ENCODE measurements at regions not wholly inside any gene's neighbourhood (a gene's known extent, or its start where the extent isn't known, plus 50 kb on each side); places are given as distances from the start of the nearest gene placed in this dataset.

- DNase-seq (ENCODE audit: low read depth): no peak
Measured at GRCh38 chr11:104238916-104239315, 75.0 kb upstream of the PDGFD start.

- no peak for DNase-seq (ENCODE audit: low read depth)
Measured at GRCh38 chr11:104225047-104225446, 61.1 kb upstream of the PDGFD start.

DNA sequence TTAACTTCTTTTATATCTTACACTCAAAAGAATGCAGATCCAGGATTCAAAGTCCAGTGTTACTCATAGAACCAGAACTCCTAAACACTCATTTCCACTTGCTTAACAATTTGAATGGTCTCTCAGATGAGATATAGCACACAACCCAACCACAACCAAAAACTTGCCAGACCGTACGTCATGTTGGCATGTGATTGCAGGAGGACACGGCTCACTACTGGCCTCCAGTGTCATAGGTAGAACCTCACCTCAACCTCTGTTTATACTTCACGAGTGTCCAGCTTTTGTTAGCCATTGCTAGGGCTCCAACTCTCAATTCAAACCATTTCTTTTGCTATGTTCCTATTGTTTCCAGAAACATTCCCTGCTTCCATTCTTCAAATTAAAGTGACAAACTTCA is 58.5 kb upstream of the PDGFD start:
- no peak for DNase-seq (ENCODE audit: low read depth)

DNA sequence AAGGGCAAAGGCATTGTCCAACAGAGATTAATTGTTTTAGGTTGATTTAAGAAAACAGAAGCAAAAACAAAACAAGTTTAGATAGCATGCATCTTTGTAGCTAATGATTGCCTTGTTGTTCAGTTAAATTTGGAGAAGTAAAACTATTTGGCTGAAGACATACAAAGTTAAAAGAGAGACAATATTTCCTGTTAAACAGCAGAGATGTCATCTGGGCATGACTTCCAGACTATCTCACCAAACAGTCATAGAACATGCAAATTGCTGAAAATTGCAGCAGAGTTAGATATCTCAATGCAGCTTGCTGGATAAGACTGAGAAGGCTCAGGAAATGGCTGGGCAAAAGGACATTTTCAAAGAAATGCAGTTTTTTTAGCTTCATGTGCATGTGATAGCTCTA is 57.5 kb upstream of the PDGFD start:
- DNase-seq (ENCODE audit: low read depth): no peak

DNA sequence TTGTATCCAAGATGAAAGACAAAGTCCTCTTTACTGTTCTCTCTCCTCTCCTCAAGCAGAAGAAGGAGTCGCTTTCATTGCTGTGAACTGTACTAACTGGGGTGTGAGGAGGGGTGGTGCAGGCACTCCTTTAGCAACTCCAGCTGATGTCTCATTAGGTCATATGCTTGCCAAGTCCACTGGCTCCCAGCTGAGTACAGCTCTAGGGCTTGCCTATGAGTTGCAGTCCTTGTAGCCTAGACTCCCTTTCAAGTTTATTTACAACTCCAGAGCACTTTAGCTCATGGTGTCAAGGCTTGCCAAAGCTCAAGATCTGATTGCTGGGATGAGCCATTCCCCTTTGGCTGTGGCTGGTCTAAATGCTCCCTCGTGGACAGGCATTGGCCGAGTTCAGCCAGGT is 55.1 kb upstream of the PDGFD start:
- DNase-seq (ENCODE audit: low read depth): no peak

DNA sequence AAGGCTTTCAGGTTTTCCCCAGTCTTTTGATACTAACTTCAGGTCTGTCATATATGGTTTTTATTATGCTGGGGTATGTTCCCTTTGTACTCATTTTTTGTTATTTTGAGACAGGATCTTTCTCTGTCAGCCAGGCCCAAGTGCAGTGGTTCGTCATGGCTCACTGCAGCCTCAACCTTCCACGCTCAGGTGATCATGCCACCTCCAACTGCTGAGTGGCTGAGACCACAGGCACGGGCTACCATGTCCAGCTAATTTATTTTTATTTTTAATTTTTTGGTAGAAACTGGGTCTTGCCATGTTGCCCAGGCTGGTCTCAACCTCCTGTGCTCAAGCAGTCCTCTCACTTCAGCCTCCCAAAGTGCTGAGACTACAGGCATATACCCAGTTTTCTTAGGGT is 50.6 kb upstream of the PDGFD start:
- DNase-seq (ENCODE audit: low read depth): no peak

Measured in CMK (cell line).